SK-N-SH treated with all-trans-retinoic acid at 6 μM for 48 hours (cell line): ENCODE measurements at regions not wholly inside any gene's neighbourhood (a gene's known extent, or its start where the extent isn't known, plus 50 kb on each side); places are given as distances from the start of the nearest gene placed in this dataset.
"Not testable (repeated sequence)": the region's sequence is repeated elsewhere in the genome, so short reads cannot be mapped to it uniquely, and the experiment has no call there.

Source experiments
- ARNTL ChIP-seq: fragments of 450-650 bp; formaldehyde crosslinking; IDR thresholded peaks from 2 replicates; pipeline ENCODE4 v1.5.0; 2020; ENCODE audit warnings: low read depth, mild to moderate bottlenecking, moderate library complexity, borderline replicate concordance
- ISL1 ChIP-seq: fragments of 250-450 bp; sonication (Bioruptor Pico); IDR thresholded peaks from 2 replicates; pipeline ENCODE4 v2.1.2; 2022; ENCODE audit warnings: mild to moderate bottlenecking, moderate library complexity
- OSR1 ChIP-seq: fragments of 250-450 bp; sonication (Bioruptor Pico); IDR thresholded peaks from 2 replicates; pipeline ENCODE4 v1.8.0; 2022; ENCODE audit warnings: moderate library complexity, mild to moderate bottlenecking, inconsistent platforms
- PPARA ChIP-seq: fragments of 250-450 bp; sonication (Bioruptor Pico); IDR thresholded peaks from 2 replicates; pipeline ENCODE4 v1.5.0; 2020; ENCODE audit warnings: mild to moderate bottlenecking, borderline replicate concordance
- RARB ChIP-seq: fragments of 250-450 bp; sonication (Bioruptor Pico); IDR thresholded peaks from 2 replicates; pipeline ENCODE4 v1.8.0; 2021; ENCODE audit warnings: mild to moderate bottlenecking, moderate library complexity
- SNAI2 ChIP-seq: fragments of 250-450 bp; sonication (Bioruptor Pico); IDR thresholded peaks from 2 replicates; pipeline ENCODE4 v1.5.0; 2020; ENCODE audit warnings: mild to moderate bottlenecking, moderate library complexity
- ZC3H10 ChIP-seq: fragments of 250-450 bp; sonication (Bioruptor Pico); IDR thresholded peaks from 2 replicates; pipeline ENCODE4 v1.5.1; 2021; ENCODE audit warnings: mild to moderate bottlenecking, moderate library complexity
- ZFP3 ChIP-seq: fragments of 250-450 bp; sonication (Bioruptor Pico); IDR thresholded peaks from 2 replicates; pipeline ENCODE4 v1.5.0; 2020; ENCODE audit warnings: mild to moderate bottlenecking, moderate library complexity
- ZFP30 ChIP-seq: fragments of 450-650 bp; formaldehyde crosslinking; IDR thresholded peaks from 2 replicates; pipeline ENCODE4 v1.5.0; 2022; ENCODE audit warnings: mild to moderate bottlenecking, moderate library complexity
- ZNF8 ChIP-seq: fragments of 450-650 bp; formaldehyde crosslinking; IDR thresholded peaks from 2 replicates; pipeline ENCODE4 v1.5.0; 2020; ENCODE audit warnings: mild to moderate bottlenecking, moderate library complexity
- TF ChIP-seq, protein P1 (sequence below): fragments of 250-450 bp; sonication (Bioruptor Pico); IDR thresholded peaks from 2 replicates; pipeline ENCODE4 v1.8.0; 2020; ENCODE audit warnings: mild to moderate bottlenecking, moderate library complexity, borderline replicate concordance
- TF ChIP-seq, protein P2 (sequence below): fragments of 250-450 bp; sonication (Bioruptor Pico); IDR thresholded peaks from 2 replicates; pipeline ENCODE4 v1.5.0; 2020; ENCODE audit warnings: mild to moderate bottlenecking, moderate library complexity

DNA sequence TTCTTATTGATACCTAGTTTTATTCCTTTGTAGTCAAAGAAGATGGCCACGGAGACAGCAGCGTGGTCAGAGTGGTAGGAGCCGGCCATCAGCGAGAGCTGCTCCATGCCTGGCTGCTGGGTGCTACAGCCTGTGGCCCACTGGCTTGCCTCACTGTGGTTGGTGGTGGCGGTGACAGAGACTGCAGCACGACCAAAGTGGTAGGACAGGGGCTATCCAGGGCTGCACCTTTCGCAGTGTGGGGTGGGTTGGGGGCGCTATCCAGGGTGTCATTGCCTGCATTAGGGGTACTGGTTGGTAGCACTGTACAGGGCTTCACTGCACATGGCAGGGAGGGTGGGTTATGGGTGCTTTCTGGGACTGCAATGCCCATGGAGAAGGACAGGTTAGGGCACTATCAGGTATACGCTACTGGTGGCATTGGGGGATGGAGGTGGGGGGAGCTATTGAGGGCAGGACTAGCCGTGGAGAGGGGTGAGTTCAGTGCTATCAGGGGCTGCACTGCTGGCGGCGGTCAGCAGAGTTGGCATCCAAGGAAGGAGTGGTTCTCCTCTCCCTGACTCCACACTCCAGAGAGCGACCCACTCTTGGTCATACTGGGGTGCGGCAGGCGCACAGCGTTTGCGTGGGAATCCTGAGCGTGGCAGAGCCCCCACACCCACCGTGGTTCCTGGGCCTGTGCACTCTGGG is 241.1 kb downstream of the GOLGA6L6 start:
- not testable (repeated sequence) for TF ChIP-seq OSR1; ISL1 (CRISPR knock-in tag); ARNTL (CRISPR knock-in tag); ZFP30 (CRISPR knock-in tag); ZFP3; ZNF8; PPARA (CRISPR knock-in tag); SNAI2 (CRISPR knock-in tag); ZC3H10 (CRISPR knock-in tag); RARB (CRISPR knock-in tag)
- TF ChIP-seq, protein P1, sequence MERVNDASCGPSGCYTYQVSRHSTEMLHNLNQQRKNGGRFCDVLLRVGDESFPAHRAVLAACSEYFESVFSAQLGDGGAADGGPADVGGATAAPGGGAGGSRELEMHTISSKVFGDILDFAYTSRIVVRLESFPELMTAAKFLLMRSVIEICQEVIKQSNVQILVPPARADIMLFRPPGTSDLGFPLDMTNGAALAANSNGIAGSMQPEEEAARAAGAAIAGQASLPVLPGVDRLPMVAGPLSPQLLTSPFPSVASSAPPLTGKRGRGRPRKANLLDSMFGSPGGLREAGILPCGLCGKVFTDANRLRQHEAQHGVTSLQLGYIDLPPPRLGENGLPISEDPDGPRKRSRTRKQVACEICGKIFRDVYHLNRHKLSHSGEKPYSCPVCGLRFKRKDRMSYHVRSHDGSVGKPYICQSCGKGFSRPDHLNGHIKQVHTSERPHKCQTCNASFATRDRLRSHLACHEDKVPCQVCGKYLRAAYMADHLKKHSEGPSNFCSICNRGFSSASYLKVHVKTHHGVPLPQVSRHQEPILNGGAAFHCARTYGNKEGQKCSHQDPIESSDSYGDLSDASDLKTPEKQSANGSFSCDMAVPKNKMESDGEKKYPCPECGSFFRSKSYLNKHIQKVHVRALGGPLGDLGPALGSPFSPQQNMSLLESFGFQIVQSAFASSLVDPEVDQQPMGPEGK (CRISPR knock-in tag): not testable (repeated sequence)
- TF ChIP-seq, protein P2, sequence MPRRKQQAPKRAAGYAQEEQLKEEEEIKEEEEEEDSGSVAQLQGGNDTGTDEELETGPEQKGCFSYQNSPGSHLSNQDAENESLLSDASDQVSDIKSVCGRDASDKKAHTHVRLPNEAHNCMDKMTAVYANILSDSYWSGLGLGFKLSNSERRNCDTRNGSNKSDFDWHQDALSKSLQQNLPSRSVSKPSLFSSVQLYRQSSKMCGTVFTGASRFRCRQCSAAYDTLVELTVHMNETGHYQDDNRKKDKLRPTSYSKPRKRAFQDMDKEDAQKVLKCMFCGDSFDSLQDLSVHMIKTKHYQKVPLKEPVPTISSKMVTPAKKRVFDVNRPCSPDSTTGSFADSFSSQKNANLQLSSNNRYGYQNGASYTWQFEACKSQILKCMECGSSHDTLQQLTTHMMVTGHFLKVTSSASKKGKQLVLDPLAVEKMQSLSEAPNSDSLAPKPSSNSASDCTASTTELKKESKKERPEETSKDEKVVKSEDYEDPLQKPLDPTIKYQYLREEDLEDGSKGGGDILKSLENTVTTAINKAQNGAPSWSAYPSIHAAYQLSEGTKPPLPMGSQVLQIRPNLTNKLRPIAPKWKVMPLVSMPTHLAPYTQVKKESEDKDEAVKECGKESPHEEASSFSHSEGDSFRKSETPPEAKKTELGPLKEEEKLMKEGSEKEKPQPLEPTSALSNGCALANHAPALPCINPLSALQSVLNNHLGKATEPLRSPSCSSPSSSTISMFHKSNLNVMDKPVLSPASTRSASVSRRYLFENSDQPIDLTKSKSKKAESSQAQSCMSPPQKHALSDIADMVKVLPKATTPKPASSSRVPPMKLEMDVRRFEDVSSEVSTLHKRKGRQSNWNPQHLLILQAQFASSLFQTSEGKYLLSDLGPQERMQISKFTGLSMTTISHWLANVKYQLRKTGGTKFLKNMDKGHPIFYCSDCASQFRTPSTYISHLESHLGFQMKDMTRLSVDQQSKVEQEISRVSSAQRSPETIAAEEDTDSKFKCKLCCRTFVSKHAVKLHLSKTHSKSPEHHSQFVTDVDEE (CRISPR knock-in tag): not testable (repeated sequence)
